ENCODE measurements at regions not wholly inside any gene's neighbourhood (a gene's known extent, or its start where the extent isn't known, plus 50 kb on each side); places are given as distances from the start of the nearest gene placed in this dataset.
"Not testable (repeated sequence)": the region's sequence is repeated elsewhere in the genome, so short reads cannot be mapped to it uniquely, and the experiment has no call there.

DNA sequence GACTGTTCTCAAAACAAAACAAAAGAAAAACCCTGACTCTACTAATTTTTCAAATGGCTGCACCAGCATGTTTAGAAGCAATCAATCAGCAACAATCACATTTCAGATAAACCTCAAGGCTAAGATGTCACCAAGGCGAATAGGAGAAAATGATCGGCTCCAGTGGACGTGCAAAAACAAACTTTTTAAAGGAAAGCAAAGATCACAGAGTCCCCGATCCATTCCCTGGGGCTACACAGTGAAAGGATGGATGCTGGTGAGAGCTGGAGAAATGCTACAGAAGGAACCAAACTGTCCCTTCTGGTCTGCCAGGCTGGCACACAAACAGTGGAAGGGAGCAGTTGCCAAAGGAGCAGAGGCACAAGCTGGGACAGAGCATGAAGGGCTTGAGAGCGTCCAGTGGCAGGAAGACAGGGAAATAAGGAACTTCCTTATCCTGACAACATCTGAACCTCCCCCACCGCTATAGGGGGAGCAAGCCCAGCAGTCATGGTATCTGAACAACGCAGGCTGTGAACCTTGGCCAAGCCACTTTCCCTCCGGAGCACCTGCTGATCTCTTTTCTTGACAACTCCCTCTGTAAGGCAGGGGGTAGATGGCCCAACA, 73.7 kb upstream of the HIVEP1 start:
- peak; percentile 68 for FAIRE-seq
- no peak for DNase-seq (ENCODE audit: insufficient read length)
- no peak for TF ChIP-seq POLR2AphosphoS5 (IDR thresholded peaks at IDR 0.05; ENCODE audit: low read depth, low read length)
- TF ChIP-seq TAF1 (IDR thresholded peaks at IDR 0.05; ENCODE audit: borderline replicate concordance, low read depth, low read length), result no peak
- no peak for TF ChIP-seq POLR2A (IDR thresholded peaks at IDR 0.05; ENCODE audit: low read depth, low read length)

DNA sequence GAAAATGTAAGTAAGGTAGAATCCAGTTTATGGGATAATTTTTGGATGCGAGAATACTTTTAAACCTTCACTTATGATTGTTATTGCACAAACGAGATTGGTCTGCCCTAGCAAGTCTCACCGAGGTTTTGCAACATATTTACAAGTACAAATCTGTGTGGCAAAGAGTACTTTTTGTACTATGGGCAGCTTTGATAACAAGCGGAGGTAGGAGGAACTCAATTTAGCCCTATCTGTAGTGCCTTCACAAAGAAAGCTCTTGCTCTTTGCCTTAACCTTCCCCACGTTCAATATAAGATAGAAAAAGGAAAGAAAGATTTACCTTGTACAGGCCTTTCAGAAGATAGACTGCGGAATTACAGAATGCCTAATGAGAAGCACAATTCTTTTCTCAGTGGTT, 77.5 kb upstream of the HIVEP1 start:
- FAIRE-seq (no peak), DNase-seq (ENCODE audit: insufficient read length) (no peak)
- no peak for TF ChIP-seq POLR2AphosphoS5 (IDR thresholded peaks at IDR 0.05; ENCODE audit: low read depth, low read length)
- no peak for TF ChIP-seq POLR2A (IDR thresholded peaks at IDR 0.05; ENCODE audit: low read depth, low read length)
- no peak for TF ChIP-seq TAF1 (IDR thresholded peaks at IDR 0.05; ENCODE audit: borderline replicate concordance, low read depth, low read length)

DNA sequence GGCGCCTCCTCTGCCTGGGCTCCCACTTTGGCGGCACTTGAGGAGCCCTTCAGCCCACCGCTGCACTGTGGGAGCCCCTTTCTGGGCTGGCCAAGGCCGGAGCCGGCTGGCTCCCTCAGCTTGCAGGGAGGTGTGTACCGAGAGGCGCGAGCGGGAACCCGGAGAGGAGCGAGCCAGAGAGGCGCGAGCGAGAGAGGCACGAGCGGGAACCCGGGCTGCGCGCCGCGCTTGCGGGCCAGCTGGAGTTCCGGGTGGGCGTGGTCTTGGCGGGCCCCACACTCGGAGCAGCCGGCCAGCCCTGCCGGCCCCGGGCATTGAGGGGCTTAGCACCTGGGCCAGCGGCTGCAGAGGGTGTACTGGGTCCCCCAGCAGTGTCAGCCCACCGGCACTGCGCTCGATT, 79.2 kb upstream of the HIVEP1 start:
- DNase-seq (ENCODE audit: insufficient read length); FAIRE-seq: not testable (repeated sequence)

DNA sequence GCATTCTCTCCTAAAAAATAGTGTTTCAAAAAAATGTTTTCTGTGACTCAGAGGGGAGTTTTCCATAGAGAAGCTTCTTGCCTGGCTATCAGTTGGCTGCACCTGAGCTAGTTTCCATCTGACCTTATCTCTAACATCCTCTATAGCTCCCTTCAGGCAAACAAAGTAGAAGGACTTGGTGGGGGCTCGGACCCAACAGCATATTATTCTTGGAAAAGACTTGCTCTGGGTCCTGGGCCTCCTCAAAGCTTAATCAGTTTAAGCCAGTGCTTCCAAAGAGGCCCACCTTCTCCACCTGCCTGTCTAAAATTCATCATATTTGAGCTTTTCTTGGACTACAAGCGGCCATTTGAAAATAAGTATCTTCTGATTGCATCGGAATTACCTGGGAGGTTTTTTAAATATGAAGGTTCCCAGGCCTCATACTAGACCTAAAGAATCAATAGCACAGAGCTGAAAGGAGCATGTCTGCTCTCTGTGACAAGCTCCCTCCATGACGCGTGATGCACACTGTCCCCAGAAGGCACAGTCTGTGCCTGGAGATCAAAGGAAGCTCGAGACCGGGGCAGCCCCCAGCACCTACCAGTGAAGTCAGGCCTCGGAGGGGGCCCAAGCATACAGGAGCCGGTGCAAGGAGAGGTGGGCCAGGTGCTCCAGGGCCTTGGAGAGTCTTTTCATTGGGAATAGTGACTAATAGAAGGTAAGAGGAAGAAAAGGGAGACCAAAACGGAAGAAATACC, 80.6 kb upstream of the HIVEP1 start:
- no peak for TF ChIP-seq TAF1 (IDR thresholded peaks at IDR 0.05; ENCODE audit: borderline replicate concordance, low read depth, low read length)
- no peak for TF ChIP-seq POLR2A (IDR thresholded peaks at IDR 0.05; ENCODE audit: low read depth, low read length)
- TF ChIP-seq POLR2AphosphoS5 (IDR thresholded peaks at IDR 0.05; ENCODE audit: low read depth, low read length), result no peak
- DNase-seq (ENCODE audit: insufficient read length) (no peak), FAIRE-seq (no peak)

DNA sequence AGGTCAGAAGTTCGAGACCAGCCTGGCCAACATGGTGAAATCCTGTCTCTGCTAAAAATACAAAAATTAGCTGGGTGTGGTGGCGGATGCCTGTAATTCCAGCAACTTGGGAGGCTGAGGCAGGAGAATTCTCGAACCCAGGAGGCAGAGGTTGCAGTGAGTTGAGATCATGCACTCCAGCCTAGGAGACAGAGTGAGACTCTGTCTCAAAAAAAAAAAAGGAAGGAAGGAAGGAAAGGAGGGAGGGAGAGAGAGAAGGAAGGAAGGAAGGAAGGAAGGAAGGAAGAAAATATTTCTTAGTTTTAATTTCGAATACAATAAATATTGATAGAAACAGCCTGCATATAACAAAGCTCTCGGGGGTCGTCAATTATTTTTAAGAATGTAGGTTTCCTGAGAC, 81.3 kb upstream of the HIVEP1 start:
- not testable (repeated sequence) for DNase-seq (ENCODE audit: insufficient read length); FAIRE-seq

DNA sequence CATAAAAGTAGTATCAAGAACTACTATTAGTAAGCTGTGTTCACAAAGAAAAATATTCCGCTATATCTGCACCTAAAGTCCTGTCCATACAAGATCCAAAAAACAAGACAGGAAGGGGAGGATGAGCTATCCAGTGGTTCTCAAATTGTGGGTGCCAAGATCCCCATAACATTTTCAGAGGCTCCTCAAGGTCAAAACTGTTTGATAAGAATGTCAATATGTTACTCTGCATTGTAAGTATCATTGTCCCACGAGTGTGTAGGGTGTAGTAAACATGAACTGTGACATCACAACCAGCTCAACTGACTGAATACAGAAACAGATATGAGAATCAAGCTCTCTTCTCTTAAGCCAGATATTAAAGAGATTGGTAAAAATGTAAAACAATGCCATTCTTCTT, 81.9 kb upstream of the HIVEP1 start:
- DNase-seq (ENCODE audit: insufficient read length) (no peak), FAIRE-seq (no peak)
- TF ChIP-seq TAF1 (IDR thresholded peaks at IDR 0.05; ENCODE audit: borderline replicate concordance, low read depth, low read length) (no peak), POLR2AphosphoS5 (IDR thresholded peaks at IDR 0.05; ENCODE audit: low read depth, low read length) (no peak), POLR2A (IDR thresholded peaks at IDR 0.05; ENCODE audit: low read depth, low read length) (no peak)

DNA sequence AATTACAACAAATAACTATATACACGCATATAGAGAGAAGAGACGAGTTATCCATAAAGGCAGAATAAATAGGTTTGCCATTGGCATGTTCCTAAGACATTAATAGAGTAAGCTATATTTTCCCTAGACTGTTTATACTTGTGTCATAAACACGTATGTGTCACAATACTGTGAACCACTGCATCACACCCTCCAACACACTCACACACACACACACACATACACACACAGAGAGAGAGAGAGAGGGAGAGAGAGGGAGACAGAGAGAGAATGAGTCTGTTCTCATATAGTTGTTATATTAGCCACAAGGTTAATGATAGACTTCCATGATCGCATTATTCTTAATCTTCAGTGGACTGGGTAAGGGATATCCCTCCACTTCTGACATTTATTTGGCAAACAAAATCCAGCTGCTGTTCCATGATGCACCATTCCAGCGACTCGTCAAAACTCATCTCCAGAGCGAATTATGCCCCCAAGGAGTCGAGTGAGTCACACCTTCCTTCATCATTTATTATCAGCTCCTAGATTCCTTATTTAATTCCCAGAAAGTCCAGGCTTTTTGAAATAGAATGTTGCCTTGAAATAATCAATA, 82.8 kb upstream of the HIVEP1 start:
- FAIRE-seq (no peak), DNase-seq (ENCODE audit: insufficient read length) (no peak)
- TF ChIP-seq POLR2A (IDR thresholded peaks at IDR 0.05; ENCODE audit: low read depth, low read length) (no peak), TAF1 (IDR thresholded peaks at IDR 0.05; ENCODE audit: borderline replicate concordance, low read depth, low read length) (no peak), POLR2AphosphoS5 (IDR thresholded peaks at IDR 0.05; ENCODE audit: low read depth, low read length) (no peak)

DNA sequence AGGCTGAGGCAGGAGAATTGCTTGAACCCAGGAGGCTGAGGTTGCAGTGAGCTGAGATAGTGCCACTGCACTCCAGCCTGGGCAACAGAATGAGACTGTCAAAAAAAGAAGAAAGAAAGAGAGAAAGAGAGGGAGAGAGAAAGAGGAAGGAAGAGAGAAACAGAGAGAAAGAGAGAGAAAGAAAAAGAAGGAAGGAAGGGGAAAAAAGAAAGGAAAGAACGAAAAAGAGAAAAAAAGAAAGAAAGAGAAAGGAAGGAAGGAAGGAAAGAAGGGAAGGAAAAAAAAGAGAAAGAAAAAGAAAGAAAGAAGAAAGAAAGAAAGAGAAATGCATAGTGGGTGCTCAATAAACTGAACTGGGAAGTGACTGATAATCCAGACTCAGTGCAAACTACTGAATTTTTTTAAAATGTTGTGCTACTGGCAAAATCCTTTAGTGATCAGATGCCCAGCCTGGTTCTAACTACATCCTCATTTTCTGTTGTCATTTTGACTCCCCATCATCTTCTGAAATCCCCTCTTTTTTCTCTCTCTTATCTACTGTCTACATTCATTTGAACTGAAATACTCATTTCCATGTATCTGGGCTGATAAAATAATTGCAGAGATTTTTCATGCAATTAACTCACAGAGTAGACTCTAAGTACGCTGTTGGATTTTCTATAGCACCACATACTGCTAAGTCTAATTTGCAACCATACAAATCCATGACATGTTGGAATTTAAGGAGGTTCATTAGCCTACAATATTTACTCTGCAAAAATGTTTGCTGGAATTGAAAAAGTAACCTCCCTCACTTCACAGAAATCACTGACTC, 85.3 kb upstream of the HIVEP1 start:
- DNase-seq (ENCODE audit: insufficient read length) (no peak), FAIRE-seq (no peak)
- TF ChIP-seq TAF1 (IDR thresholded peaks at IDR 0.05; ENCODE audit: borderline replicate concordance, low read depth, low read length) (no peak), POLR2AphosphoS5 (IDR thresholded peaks at IDR 0.05; ENCODE audit: low read depth, low read length) (no peak), POLR2A (IDR thresholded peaks at IDR 0.05; ENCODE audit: low read depth, low read length) (no peak)

DNA sequence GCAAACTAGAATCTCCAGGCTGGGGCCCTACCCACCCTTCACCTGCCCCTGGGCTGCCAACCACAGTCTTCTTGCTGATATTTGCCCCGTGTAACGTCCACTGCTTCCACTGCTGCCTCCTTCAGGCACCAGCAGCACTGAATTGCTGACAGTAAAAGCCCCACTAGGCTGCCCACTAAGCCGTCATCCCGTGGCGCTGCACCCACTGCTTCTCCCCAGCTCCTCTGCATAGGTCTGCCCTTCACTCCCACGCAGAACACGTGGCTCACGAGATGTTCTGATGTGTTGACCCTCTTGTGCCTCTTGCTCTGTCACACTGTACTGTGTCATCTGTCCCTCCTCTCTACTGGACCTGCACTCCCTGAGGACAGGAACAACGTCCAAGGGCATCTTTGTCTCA, 86.3 kb upstream of the HIVEP1 start:
- no peak for DNase-seq (ENCODE audit: insufficient read length)
- TF ChIP-seq POLR2AphosphoS5 (IDR thresholded peaks at IDR 0.05; ENCODE audit: low read depth, low read length), result no peak
- TF ChIP-seq POLR2A (IDR thresholded peaks at IDR 0.05; ENCODE audit: low read depth, low read length), result no peak
- FAIRE-seq, result no peak

DNA sequence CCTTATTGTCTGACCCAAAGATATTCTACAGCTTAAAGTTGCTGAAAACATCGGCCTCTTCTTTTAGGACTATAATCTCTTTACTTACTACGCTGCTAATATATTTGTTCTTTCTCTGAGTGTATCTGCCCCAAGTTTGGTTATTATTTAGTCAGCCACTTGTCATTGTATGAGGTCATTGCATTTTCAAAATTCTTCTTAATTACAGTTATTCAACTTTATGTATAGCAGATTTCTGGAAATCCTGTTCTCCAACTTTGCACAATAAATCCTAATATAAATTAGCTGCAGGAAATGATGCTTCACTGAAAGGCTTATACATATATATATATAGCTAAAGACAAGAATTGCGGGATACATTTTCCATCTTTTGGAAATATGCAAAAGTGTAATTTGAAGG, 88.5 kb upstream of the HIVEP1 start:
- DNase-seq (ENCODE audit: insufficient read length) (no peak), FAIRE-seq (no peak)
- TF ChIP-seq POLR2A (IDR thresholded peaks at IDR 0.05; ENCODE audit: low read depth, low read length), result no peak
- TF ChIP-seq TAF1 (IDR thresholded peaks at IDR 0.05; ENCODE audit: borderline replicate concordance, low read depth, low read length), result no peak
- TF ChIP-seq POLR2AphosphoS5 (IDR thresholded peaks at IDR 0.05; ENCODE audit: low read depth, low read length), result no peak

DNA sequence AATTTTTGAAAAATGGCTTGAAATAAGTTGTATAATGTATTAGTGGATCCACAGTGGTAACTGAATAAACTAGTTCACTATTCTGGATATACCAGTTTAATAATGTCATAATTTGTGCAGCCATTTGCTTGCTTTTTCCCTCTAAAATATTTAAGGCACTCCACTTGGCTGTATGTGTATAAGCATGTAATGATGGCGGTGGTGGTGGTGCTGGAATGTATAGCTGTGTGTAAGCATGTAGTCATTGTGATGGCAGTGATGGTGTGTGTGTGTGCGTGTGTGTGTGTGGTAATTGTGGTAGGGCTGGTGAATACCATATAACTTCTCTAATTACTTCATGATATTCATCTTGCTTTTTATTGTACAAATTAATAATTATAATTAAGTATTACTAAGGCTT, 89.2 kb upstream of the HIVEP1 start:
- DNase-seq (ENCODE audit: insufficient read length) (no peak), FAIRE-seq (no peak)
- TF ChIP-seq POLR2AphosphoS5 (IDR thresholded peaks at IDR 0.05; ENCODE audit: low read depth, low read length), result no peak
- no peak for TF ChIP-seq TAF1 (IDR thresholded peaks at IDR 0.05; ENCODE audit: borderline replicate concordance, low read depth, low read length)
- no peak for TF ChIP-seq POLR2A (IDR thresholded peaks at IDR 0.05; ENCODE audit: low read depth, low read length)

DNA sequence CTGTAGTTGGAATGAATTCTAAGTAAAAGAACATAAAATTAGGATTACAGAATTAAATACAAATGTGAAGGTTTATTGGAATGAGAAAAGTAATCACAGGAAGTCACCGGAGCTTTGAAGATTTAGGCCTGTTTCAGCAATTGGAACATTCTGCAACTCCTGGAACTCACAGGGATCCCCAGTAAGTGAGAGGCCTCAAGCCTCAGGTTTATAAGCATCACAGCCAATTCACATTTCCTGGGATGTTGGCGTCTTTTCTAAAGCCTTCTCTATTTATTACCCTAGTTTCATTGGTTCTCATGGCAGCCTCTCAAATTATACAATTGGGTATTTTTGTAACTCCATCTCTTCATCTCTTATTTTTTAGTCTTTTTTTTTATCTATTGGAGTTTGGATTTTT, 90.4 kb upstream of the HIVEP1 start:
- FAIRE-seq (no peak), DNase-seq (ENCODE audit: insufficient read length) (no peak)
- TF ChIP-seq POLR2A (IDR thresholded peaks at IDR 0.05; ENCODE audit: low read depth, low read length) (no peak), TAF1 (IDR thresholded peaks at IDR 0.05; ENCODE audit: borderline replicate concordance, low read depth, low read length) (no peak), POLR2AphosphoS5 (IDR thresholded peaks at IDR 0.05; ENCODE audit: low read depth, low read length) (no peak)
